GM23338 (cell line): ENCODE measurements at regions not wholly inside any gene's neighbourhood (a gene's known extent, or its start where the extent isn't known, plus 50 kb on each side); places are given as distances from the start of the nearest gene placed in this dataset.

Experiments
- ATAC-seq: fragments of 200-7000 bp; cut with Tn5 transposase; 3 replicates; pipeline ENCODE4 v1.9.1; 2020
- DNase-seq: peaks from one replicate; pipeline ENCODE4 v3.0.0-alpha.2; 2015; ENCODE audit warnings: low spot score
- H2AFZ ChIP-seq: fragments of 200-600 bp; sonication (generic); 2 replicates; pipeline ENCODE4 v1.8.0; 2016; ENCODE audit warnings: antibody characterized with exemption, mild to moderate bottlenecking, moderate library complexity
- H3F3A ChIP-seq: fragments of 200-600 bp; sonication (generic); replicated peaks from 2 replicates; pipeline ENCODE4 v1.8.0; 2017; ENCODE audit warnings: antibody characterized with exemption, mixed run types, low read depth
- H3K27ac ChIP-seq: fragments of 200-600 bp; sonication (generic); 2 replicates; pipeline ENCODE4 v1.6.1; 2016; ENCODE audit warnings: low read depth
- H3K27me3 ChIP-seq: fragments of 200-600 bp; sonication (generic); 2 replicates; pipeline ENCODE4 v1.8.0; 2016; ENCODE audit warnings: mild to moderate bottlenecking, mixed run types, moderate library complexity; ENCODE audit not compliant: insufficient read depth
- H3K36me3 ChIP-seq: fragments of 200-600 bp; sonication (generic); 2 replicates; pipeline ENCODE4 v1.8.0; 2016; ENCODE audit warnings: mild to moderate bottlenecking; ENCODE audit not compliant: insufficient read depth
- H3K4me1 ChIP-seq: fragments of 200-600 bp; sonication (generic); 2 replicates; pipeline ENCODE4 v1.8.0; 2016; ENCODE audit warnings: mild to moderate bottlenecking, moderate library complexity; ENCODE audit not compliant: insufficient read depth
- H3K4me2 ChIP-seq: fragments of 200-600 bp; sonication (generic); 2 replicates; pipeline ENCODE4 v1.7.1; 2017; ENCODE audit warnings: mixed run types
- H3K4me3 ChIP-seq: fragments of 200-600 bp; sonication (generic); 2 replicates; pipeline ENCODE4 v1.6.1; 2016; ENCODE audit warnings: mixed run types
- H3K79me2 ChIP-seq: fragments of 200-600 bp; sonication (generic); replicated peaks from 2 replicates; pipeline ENCODE4 v1.8.0; 2017; ENCODE audit warnings: mild to moderate bottlenecking; ENCODE audit not compliant: insufficient read depth
- H3K9me2 ChIP-seq: fragments of 200-600 bp; sonication (generic); 2 replicates; pipeline ENCODE4 v1.8.0; 2017; ENCODE audit not compliant: insufficient read depth
- H4K20me1 ChIP-seq: fragments of 200-600 bp; sonication (generic); replicated peaks from 2 replicates; pipeline ENCODE4 v1.8.0; 2017; ENCODE audit warnings: mild to moderate bottlenecking; ENCODE audit not compliant: insufficient read depth
- H3K27ac Mint-ChIP-seq: 2 replicates; pipeline ENCODE4 v1.8.0; 2020; ENCODE audit warnings: inconsistent platforms, mild to moderate bottlenecking, moderate library complexity, mixed read lengths
- H3K27me3 Mint-ChIP-seq: 3 replicates; pipeline ENCODE4 v1.8.0; 2022; ENCODE audit warnings: low read depth, mild to moderate bottlenecking, moderate library complexity, mixed read lengths, inconsistent platforms; ENCODE audit not compliant: insufficient read depth, poor library complexity
- H3K36me3 Mint-ChIP-seq: 3 replicates; pipeline ENCODE4 v1.8.0; 2021; ENCODE audit warnings: low read depth, mild to moderate bottlenecking, inconsistent platforms, moderate library complexity, mixed read lengths
- H3K4me1 Mint-ChIP-seq: 3 replicates; pipeline ENCODE4 v1.8.0; 2020; ENCODE audit warnings: mild to moderate bottlenecking, inconsistent platforms, mixed read lengths
- H3K4me3 Mint-ChIP-seq: 3 replicates; pipeline ENCODE4 v1.8.0; 2021; ENCODE audit warnings: moderate library complexity, mild to moderate bottlenecking, inconsistent platforms, mixed read lengths
- H3K9me3 Mint-ChIP-seq: 3 replicates; pipeline ENCODE4 v1.8.0; 2020; ENCODE audit warnings: moderate library complexity, mild to moderate bottlenecking, inconsistent platforms, mixed read lengths
- CREB1 ChIP-seq: fragments of 250-450 bp; sonication (Bioruptor Pico); IDR thresholded peaks from 2 replicates; pipeline ENCODE4 v1.5.0; 2020; ENCODE audit warnings: low read depth, mild to moderate bottlenecking, moderate library complexity
- CTCF ChIP-seq, 2 experiments: fragments of 200-600 bp in 1 of 2; sonication (generic) in 1 of 2; conservative IDR thresholded peaks; 2 replicates each; pipeline versions ENCODE4 v1.5.1 to v1.6.1; 2016 to 2017; ENCODE audit warnings: antibody characterized with exemption in 2 of 2, low read depth in 2 of 2, mild to moderate bottlenecking in 2 of 2, moderate library complexity in 1 of 2
- NANOG ChIP-seq: IDR thresholded peaks from 2 replicates; pipeline ENCODE4 v1.6.1; 2016; ENCODE audit warnings: antibody characterized with exemption, borderline replicate concordance
- POLR2AphosphoS5 ChIP-seq: IDR thresholded peaks from 2 replicates; pipeline ENCODE4 v1.6.1; 2016; ENCODE audit warnings: antibody characterized with exemption, low read depth
- ZNF114 ChIP-seq: fragments of 250-450 bp; sonication (Bioruptor Pico); IDR thresholded peaks from 2 replicates; pipeline ENCODE4 v1.5.0; 2020; ENCODE audit warnings: mild to moderate bottlenecking, moderate library complexity
- ZNF331 ChIP-seq: fragments of 250-450 bp; sonication (Bioruptor Pico); IDR thresholded peaks from 2 replicates; pipeline ENCODE4 v1.5.0; 2020; ENCODE audit warnings: low read depth, mild to moderate bottlenecking, moderate library complexity

- Histone ChIP-seq H3K4me1 (peaks cover 17% of the 10 kb centered on the region), H3K79me2 (no peaks in the 10 kb centered on the region), H3K4me2 (no peak overlapping the region), H3F3A (no peaks in the 10 kb centered on the region), H3K27me3 (no peaks in the 10 kb centered on the region), H3K4me3 (no peak overlapping the region), H2AFZ (no peak overlapping the region), H3K9me2 (no peaks in the 10 kb centered on the region), H3K36me3 (no peaks in the 10 kb centered on the region), H4K20me1 (no peaks in the 10 kb centered on the region), H3K27ac (no peak overlapping the region)
- no peaks in the 10 kb centered on the region for H3K36me3 Mint-ChIP-seq
- H3K4me3 Mint-ChIP-seq: no peak overlapping the region
- ATAC-seq: no peak
- no peaks in the 10 kb centered on the region for H3K27me3 Mint-ChIP-seq
- H3K9me3 Mint-ChIP-seq: no peaks in the 10 kb centered on the region
- DNase-seq: no peak
- no peak overlapping the region for H3K27ac Mint-ChIP-seq
- H3K4me1 Mint-ChIP-seq: peaks cover 19% of the 10 kb centered on the region
- TF ChIP-seq POLR2AphosphoS5 (no peak), ZNF331 (CRISPR knock-in tag) (no peak)
Observed at GRCh38 chr9:71352837-71353236, 231.4 kb upstream of the TRPM3 start.

- TF ChIP-seq NANOG (no peak), ZNF331 (CRISPR knock-in tag) (no peak), CREB1 (no peak)
- Histone ChIP-seq H4K20me1 (no peaks in the 10 kb centered on the region), H3K9me2 (no peaks in the 10 kb centered on the region), H3K27me3 (no peaks in the 10 kb centered on the region), H3F3A (no peaks in the 10 kb centered on the region), H3K36me3 (no peaks in the 10 kb centered on the region), H3K4me3 (no peak overlapping the region), H3K27ac (no peak overlapping the region), H3K4me1 (no peaks in the 10 kb centered on the region; the same call in 1 of the 2 replicates), H2AFZ (no peak overlapping the region), H3K79me2 (no peaks in the 10 kb centered on the region), H3K4me2 (no peak overlapping the region)
- no peaks in the 10 kb centered on the region; the same call in 1 of the 3 replicates for H3K4me1 Mint-ChIP-seq
- H3K9me3 Mint-ChIP-seq: peaks cover 4% of the 10 kb centered on the region; the same call in 1 of the 3 replicates
- H3K36me3 Mint-ChIP-seq: no peaks in the 10 kb centered on the region
- no peaks in the 10 kb centered on the region for H3K27me3 Mint-ChIP-seq
- H3K27ac Mint-ChIP-seq: no peak overlapping the region
- no peak for DNase-seq
- no peak for ATAC-seq
- no peak overlapping the region for H3K4me3 Mint-ChIP-seq
Observed at GRCh38 chr9:71349218-71349617, 227.8 kb upstream of the TRPM3 start.

- TF ChIP-seq NANOG: no peak
- TF ChIP-seq CTCF (conservative IDR thresholded peaks at IDR 0.05; ENCODE audit: low read depth in 2 of 2): no peak
- 0 out of 2 replicates have a peak, but pooled peaks have one; percentile 19 for TF ChIP-seq ZNF114
- Histone ChIP-seq H3K4me3 (no peak overlapping the region), H3K36me3 (no peaks in the 10 kb centered on the region), H2AFZ (no peak overlapping the region), H3K4me1 (peaks cover 10% of the 10 kb centered on the region), H3K79me2 (no peaks in the 10 kb centered on the region), H3K27me3 (no peaks in the 10 kb centered on the region), H3K9me2 (no peaks in the 10 kb centered on the region), H3F3A (no peaks in the 10 kb centered on the region), H4K20me1 (no peaks in the 10 kb centered on the region), H3K4me2 (peak overlapping the region; percentile 3; the same call in 1 of the 2 replicates), H3K27ac (no peak overlapping the region)
- Mint-ChIP-seq H3K9me3 (peaks cover 15% of the 10 kb centered on the region; the same call in 2 of the 3 replicates), H3K27ac (no peak overlapping the region), H3K36me3 (peaks cover 6% of the 10 kb centered on the region; the same call in 1 of the 3 replicates), H3K27me3 (no peaks in the 10 kb centered on the region), H3K4me1 (peaks cover 11% of the 10 kb centered on the region), H3K4me3 (no peak overlapping the region)
- ATAC-seq (no peak), DNase-seq (peak; percentile 16)
Observed at GRCh38 chr9:71333321-71333720, 211.9 kb upstream of the TRPM3 start.
